ENCODE measurements at regions not wholly inside any gene's neighbourhood (a gene's known extent, or its start where the extent isn't known, plus 50 kb on each side); places are given as distances from the start of the nearest gene placed in this dataset.

DNA sequence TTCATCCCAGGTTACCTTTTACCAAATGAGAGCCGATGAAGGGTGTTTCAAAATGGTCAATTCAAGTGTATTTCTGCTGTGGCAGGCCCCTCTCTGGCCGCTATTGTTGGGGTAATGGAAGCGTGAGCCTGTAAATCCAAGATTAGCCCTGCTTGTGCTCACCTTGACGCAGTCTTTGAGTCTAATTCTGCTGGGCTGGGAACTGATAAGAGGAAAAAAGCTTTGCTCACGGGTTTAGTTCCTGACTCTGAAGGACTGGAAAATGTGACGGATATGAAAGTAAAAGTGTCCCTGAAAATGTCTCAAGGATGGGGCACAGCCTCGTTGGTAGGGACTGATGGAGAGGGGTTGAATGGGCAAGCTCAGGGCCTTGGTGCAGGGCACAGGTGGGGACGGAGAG is 125.9 kb upstream of the GALNT2 start:
- TF ChIP-seq, protein P1, sequence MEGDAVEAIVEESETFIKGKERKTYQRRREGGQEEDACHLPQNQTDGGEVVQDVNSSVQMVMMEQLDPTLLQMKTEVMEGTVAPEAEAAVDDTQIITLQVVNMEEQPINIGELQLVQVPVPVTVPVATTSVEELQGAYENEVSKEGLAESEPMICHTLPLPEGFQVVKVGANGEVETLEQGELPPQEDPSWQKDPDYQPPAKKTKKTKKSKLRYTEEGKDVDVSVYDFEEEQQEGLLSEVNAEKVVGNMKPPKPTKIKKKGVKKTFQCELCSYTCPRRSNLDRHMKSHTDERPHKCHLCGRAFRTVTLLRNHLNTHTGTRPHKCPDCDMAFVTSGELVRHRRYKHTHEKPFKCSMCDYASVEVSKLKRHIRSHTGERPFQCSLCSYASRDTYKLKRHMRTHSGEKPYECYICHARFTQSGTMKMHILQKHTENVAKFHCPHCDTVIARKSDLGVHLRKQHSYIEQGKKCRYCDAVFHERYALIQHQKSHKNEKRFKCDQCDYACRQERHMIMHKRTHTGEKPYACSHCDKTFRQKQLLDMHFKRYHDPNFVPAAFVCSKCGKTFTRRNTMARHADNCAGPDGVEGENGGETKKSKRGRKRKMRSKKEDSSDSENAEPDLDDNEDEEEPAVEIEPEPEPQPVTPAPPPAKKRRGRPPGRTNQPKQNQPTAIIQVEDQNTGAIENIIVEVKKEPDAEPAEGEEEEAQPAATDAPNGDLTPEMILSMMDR (conservative IDR thresholded peaks at IDR 0.05; ENCODE audit: low read depth, low read length), result no peak
- no peak overlapping the region for H3K4me3 ChIP-seq (ENCODE audit: low read depth, low read length)
- DNase-seq (ENCODE audit: low read depth), result no peak

DNA sequence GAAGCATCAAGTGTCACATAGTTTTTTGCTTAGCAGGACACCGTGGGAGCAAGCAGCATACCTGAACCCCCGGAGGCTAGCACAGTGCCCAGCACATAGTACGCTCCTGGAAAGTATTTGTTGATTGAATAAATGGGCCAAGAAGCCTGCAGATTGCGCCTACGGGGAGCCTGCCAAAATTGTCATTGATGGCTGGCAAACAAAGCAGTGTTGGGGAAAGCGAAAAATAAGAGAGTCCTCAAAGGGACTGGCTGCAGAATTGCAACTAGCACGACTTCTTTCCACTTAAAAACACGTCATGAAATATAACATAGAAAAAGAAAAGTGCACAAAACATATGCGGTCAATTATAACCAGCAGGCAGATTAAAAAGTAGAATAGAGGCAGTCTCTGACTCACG is 125.2 kb upstream of the GALNT2 start:
- DNase-seq (ENCODE audit: low read depth), result no peak
- no peak overlapping the region for H3K4me3 ChIP-seq (ENCODE audit: low read depth, low read length)
- TF ChIP-seq, protein P1 (conservative IDR thresholded peaks at IDR 0.05; ENCODE audit: low read depth, low read length), result no peak

DNA sequence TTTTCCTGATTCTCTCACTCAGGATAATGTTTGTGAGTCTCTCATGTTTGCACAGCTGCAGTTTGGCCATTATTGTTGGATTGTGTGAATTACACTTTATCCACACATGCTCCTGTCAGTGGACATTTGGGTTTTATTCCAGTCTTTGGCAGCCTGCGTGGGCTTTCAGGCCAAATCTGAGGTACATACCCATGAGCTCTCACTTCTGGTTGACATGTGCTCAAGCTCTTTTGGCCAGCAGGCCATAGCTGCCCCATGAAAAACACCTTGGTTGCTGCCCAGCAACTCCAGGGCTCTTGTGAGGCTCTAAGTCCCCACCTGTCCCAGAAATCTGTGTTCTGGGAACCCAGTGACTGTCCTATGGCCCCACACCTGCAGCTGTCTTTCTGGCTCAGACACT is 124.5 kb upstream of the GALNT2 start:
- DNase-seq (ENCODE audit: low read depth), result no peak
- H3K4me3 ChIP-seq (ENCODE audit: low read depth, low read length), result no peak overlapping the region
- TF ChIP-seq, protein P1 (conservative IDR thresholded peaks at IDR 0.05; ENCODE audit: low read depth, low read length), result no peak

DNA sequence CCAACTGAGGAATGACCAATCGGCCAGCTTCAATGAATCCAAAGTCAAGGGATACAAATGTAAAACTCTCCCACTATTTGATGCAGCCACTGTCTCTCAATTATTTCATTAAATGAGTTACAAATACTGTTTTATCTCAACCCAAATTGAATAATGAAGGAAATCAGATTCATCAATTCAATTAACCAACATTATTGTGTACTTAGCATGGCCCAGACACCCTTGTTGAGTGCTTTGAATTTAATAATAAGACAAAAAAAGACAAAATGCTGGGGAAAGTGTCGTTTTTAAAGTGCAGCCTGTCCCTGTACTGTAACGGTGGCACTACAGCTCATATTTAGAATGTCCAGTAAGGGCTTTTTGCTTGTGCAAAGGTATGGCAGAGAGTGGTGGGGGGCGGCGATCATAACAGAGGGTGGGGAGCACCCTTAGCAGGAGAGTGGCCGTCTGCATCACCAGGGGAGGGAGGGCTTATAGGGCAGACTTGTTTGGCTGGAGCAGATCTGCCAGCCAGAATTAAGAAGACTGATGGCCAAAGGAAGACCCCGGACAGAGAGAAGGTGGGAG is 123.8 kb upstream of the GALNT2 start:
- no peak overlapping the region for H3K4me3 ChIP-seq (ENCODE audit: low read depth, low read length)
- no peak for DNase-seq (ENCODE audit: low read depth)
- TF ChIP-seq, protein P1 (conservative IDR thresholded peaks at IDR 0.05; ENCODE audit: low read depth, low read length), result no peak

DNA sequence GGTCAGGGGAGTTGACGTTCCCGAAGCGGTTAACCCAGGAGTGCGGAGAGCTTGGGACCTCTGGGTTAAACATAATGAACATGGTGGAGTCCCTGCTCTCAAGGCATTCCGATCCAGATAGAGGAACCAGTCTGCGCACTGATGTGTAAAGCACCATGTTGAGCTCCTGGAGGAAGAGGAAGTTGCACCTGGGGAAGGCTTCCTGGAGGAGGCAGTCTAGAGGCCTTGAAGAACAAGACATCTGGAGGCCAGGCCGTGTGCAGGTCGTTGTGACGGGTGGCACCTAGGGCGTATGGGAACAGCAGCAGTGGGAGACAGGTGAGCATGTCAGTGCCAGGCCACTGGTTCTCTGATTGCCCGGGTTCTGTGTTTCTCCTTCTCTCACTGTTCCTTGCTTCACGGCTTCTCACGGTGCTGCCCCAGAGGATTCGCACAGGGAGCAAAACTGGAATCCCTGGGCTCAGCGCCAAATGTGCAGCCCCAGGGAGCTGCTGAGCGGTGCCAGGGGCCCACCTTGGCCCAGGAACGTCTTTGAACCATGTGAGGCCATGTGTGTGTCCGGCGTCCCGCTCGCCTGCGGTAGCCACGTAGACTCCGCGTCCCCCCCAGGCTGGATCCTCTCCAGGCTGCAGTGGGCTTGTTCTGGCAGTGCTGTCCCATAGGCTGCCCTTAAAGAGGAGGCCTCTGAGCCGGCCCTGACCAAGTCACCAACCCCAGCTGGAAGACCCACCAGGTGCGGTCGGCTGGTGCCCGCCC is 122.9 kb upstream of the GALNT2 start:
- TF ChIP-seq, protein P1 (conservative IDR thresholded peaks at IDR 0.05; ENCODE audit: low read depth, low read length), result no peak
- H3K4me3 ChIP-seq (ENCODE audit: low read depth, low read length), result no peak overlapping the region
- no peak for DNase-seq (ENCODE audit: low read depth)

DNA sequence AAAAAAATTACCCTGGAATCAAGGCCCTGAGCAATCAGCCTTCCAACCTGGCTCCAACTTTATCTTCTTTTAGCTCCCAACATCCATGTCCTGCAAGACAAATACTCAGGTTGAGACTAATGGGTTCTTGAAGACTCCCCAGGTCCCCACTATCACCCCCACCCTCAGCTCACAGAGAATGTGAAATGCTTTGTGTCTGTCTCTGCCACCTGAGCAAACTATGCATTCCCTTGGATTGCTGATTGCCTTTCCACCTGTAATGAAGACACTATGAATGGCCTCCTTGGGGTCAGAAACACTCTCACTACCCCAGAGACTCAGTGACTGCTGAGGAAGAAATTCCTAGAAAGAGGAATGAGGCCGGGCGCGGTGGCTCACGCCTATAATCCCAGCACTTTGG is 121.2 kb upstream of the GALNT2 start:
- DNase-seq (ENCODE audit: low read depth), result no peak
- TF ChIP-seq, protein P1 (conservative IDR thresholded peaks at IDR 0.05; ENCODE audit: low read depth, low read length), result no peak
- H3K4me3 ChIP-seq (ENCODE audit: low read depth, low read length), result no peak overlapping the region

DNA sequence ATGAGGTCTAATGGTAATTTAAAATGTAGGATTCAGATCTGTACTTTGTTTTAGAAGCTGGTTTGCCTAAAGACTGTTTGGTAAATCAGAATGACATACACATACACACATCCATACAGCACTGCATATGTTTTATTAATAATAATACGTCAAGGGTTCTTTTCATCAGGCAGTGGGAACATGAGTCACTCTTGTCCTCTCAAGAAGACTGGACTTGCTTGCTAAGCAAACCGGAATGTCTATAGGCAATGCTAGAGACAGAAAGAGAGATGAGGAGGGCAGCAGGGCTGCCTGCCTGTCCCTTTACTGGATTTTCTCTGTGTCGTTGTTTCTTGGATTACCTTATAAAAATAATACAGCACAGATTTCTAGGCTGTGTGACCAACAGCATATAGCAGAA is 119.1 kb upstream of the GALNT2 start:
- TF ChIP-seq, protein P1 (conservative IDR thresholded peaks at IDR 0.05; ENCODE audit: low read depth, low read length), result no peak
- peak; percentile 2 for DNase-seq (ENCODE audit: low read depth)
- no peak overlapping the region for H3K4me3 ChIP-seq (ENCODE audit: low read depth, low read length)
